Colonic mucosa (tissue), 4 donors: ENCODE measurements at regions not wholly inside any gene's neighbourhood (a gene's known extent, or its start where the extent isn't known, plus 50 kb on each side); places are given as distances from the start of the nearest gene placed in this dataset.

Experiments
- DNase-seq: peaks from one replicate; pipeline ENCODE4 v3.0.0-alpha.2; 2020
- H3K27ac ChIP-seq: fragments of 200-600 bp; one replicate; pipeline ENCODE4 v1.8.0; 2021
- H3K27me3 ChIP-seq: fragments of 200-600 bp; one replicate; pipeline ENCODE4 v1.8.0; 2021
- H3K36me3 ChIP-seq: fragments of 200-600 bp; one replicate; pipeline ENCODE4 v1.8.0; 2021
- H3K4me1 ChIP-seq: fragments of 200-600 bp; one replicate; pipeline ENCODE4 v1.8.0; 2021; ENCODE audit warnings: mild to moderate bottlenecking
- H3K4me3 ChIP-seq: fragments of 200-600 bp; one replicate; pipeline ENCODE4 v1.8.0; 2021
- H3K9ac ChIP-seq, 2 donors: one replicate each; pipeline ENCODE4 v1.7.0; 2013; ENCODE audit warnings: control low read depth in 2 of 2, low read depth in 2 of 2, low read length in 2 of 2
- H3K9me3 ChIP-seq: fragments of 200-600 bp; one replicate; pipeline ENCODE4 v1.8.0; 2021
- CTCF ChIP-seq: fragments of 200-600 bp; IDR thresholded peaks from one replicate; pipeline ENCODE4 v1.8.0; 2022; ENCODE audit warnings: antibody characterized with exemption, mild to moderate bottlenecking
- intact Hi-C: fragments of 100-400 bp; cut with DNase I; formaldehyde crosslinking; loops from one replicate; pipeline ENCODE4 v1.14.1; 2022
- donor health status: healthy.
- donor health status: DM: no; HTN: no; CAD: no.
- donor health status: DM: no; HTN: no; CAD: no.

- no peaks in the 10 kb centered on the region for H3K27me3 ChIP-seq
- no peaks in the 10 kb centered on the region for H3K9me3 ChIP-seq
- intact Hi-C loops, result no loop called here
- H3K4me1 ChIP-seq, result no peaks in the 10 kb centered on the region
- TF ChIP-seq CTCF, result no peak
- no peak overlapping the region for H3K4me3 ChIP-seq
- no peaks in the 10 kb centered on the region for H3K36me3 ChIP-seq
- H3K9ac ChIP-seq, result no peak overlapping the region
- no peak for DNase-seq
- H3K27ac ChIP-seq, result no peak overlapping the region
Measured at GRCh38 chr16:51924744-51925143, 622.2 kb downstream of the TOX3 start.

GRCh38 chr16:51922476-51922875 lies 624.5 kb downstream of the TOX3 start:
- no peaks in the 10 kb centered on the region for H3K4me1 ChIP-seq
- no peaks in the 10 kb centered on the region for H3K9me3 ChIP-seq
- no peaks in the 10 kb centered on the region for H3K36me3 ChIP-seq
- H3K27me3 ChIP-seq, result no peaks in the 10 kb centered on the region
- no peak for TF ChIP-seq CTCF
- H3K9ac ChIP-seq, result no peak overlapping the region
- intact Hi-C loops, result no loop called here
- H3K27ac ChIP-seq, result no peak overlapping the region
- no peak for DNase-seq
- H3K4me3 ChIP-seq, result no peak overlapping the region

- no peak for TF ChIP-seq CTCF
- no peak overlapping the region for H3K9ac ChIP-seq
- no peaks in the 10 kb centered on the region for H3K27me3 ChIP-seq
- DNase-seq, result no peak
- intact Hi-C loops, result no loop called here
- H3K27ac ChIP-seq, result no peak overlapping the region
- H3K4me1 ChIP-seq, result no peaks in the 10 kb centered on the region
- H3K36me3 ChIP-seq, result no peaks in the 10 kb centered on the region
- H3K4me3 ChIP-seq, result no peak overlapping the region
- H3K9me3 ChIP-seq, result no peaks in the 10 kb centered on the region
Measured at GRCh38 chr16:51919736-51920135, 627.2 kb downstream of the TOX3 start.

GRCh38 chr16:51916814-51917213 lies 630.1 kb downstream of the TOX3 start:
- Histone ChIP-seq H3K27ac (no peak overlapping the region), H3K4me3 (no peak overlapping the region), H3K27me3 (no peaks in the 10 kb centered on the region), H3K9ac (no peak overlapping the region), H3K4me1 (no peaks in the 10 kb centered on the region), H3K9me3 (no peaks in the 10 kb centered on the region), H3K36me3 (no peaks in the 10 kb centered on the region)
- TF ChIP-seq CTCF, result no peak
- no peak for DNase-seq
- intact Hi-C loops, result no loop called here

- no peak overlapping the region for H3K4me3 ChIP-seq
- intact Hi-C loops, result no loop called here
- no peak for DNase-seq
- H3K27me3 ChIP-seq, result no peaks in the 10 kb centered on the region
- H3K27ac ChIP-seq, result no peak overlapping the region
- H3K36me3 ChIP-seq, result no peaks in the 10 kb centered on the region
- no peak for TF ChIP-seq CTCF
- H3K4me1 ChIP-seq, result no peaks in the 10 kb centered on the region
- no peaks in the 10 kb centered on the region for H3K9me3 ChIP-seq
- H3K9ac ChIP-seq, result no peak overlapping the region
Measured at GRCh38 chr16:51916231-51916630, 630.7 kb downstream of the TOX3 start.

- no peak overlapping the region for H3K9ac ChIP-seq
- intact Hi-C loops, result no loop called here
- no peak overlapping the region for H3K4me3 ChIP-seq
- no peaks in the 10 kb centered on the region for H3K9me3 ChIP-seq
- H3K36me3 ChIP-seq, result no peaks in the 10 kb centered on the region
- no peak for DNase-seq
- no peak overlapping the region for H3K27ac ChIP-seq
- no peak for TF ChIP-seq CTCF
- no peaks in the 10 kb centered on the region for H3K27me3 ChIP-seq
- H3K4me1 ChIP-seq, result no peaks in the 10 kb centered on the region
Measured at GRCh38 chr16:51907680-51908079, 639.3 kb downstream of the TOX3 start.
